ENCODE measurements at regions not wholly inside any gene's neighbourhood (a gene's known extent, or its start where the extent isn't known, plus 50 kb on each side); places are given as distances from the start of the nearest gene placed in this dataset.

GRCh38 chr7:130789436-130789835 is 55.4 kb upstream of the KLF14 start:
- TF ChIP-seq USF1 (IDR thresholded peaks at IDR 0.05) = no peak
- TF ChIP-seq ZBTB7A (IDR thresholded peaks at IDR 0.05; ENCODE audit: low read depth) = no peak
- TF ChIP-seq YY1 (IDR thresholded peaks at IDR 0.05; ENCODE audit: low read depth) = no peak
- no peak for TF ChIP-seq REST (IDR thresholded peaks at IDR 0.05; ENCODE audit: low read depth)

- no peak for TF ChIP-seq USF1 (IDR thresholded peaks at IDR 0.05)
- TF ChIP-seq RAD21 (IDR thresholded peaks at IDR 0.05; ENCODE audit: low read depth) = no peak
- TF ChIP-seq MAX (IDR thresholded peaks at IDR 0.05) = no peak
- TF ChIP-seq EGR1 (IDR thresholded peaks at IDR 0.05) = no peak
- no peak for TF ChIP-seq CEBPB (IDR thresholded peaks at IDR 0.05)
- TF ChIP-seq FOXM1 (IDR thresholded peaks at IDR 0.05; ENCODE audit: borderline replicate concordance, low read depth) = no peak
- TF ChIP-seq TEAD4 (IDR thresholded peaks at IDR 0.05) = no peak
- no peak for TF ChIP-seq ZBTB7A (IDR thresholded peaks at IDR 0.05; ENCODE audit: low read depth)
- no peak for TF ChIP-seq TCF12 (IDR thresholded peaks at IDR 0.05; ENCODE audit: low read depth)
- no peak for TF ChIP-seq CREB1 (IDR thresholded peaks at IDR 0.05; ENCODE audit: low read depth)
- no peak for TF ChIP-seq EP300 (IDR thresholded peaks at IDR 0.05; ENCODE audit: borderline replicate concordance)
- no peak for TF ChIP-seq REST (IDR thresholded peaks at IDR 0.05; ENCODE audit: low read depth)
- no peak for TF ChIP-seq NFIC (IDR thresholded peaks at IDR 0.05)
- TF ChIP-seq YY1 (IDR thresholded peaks at IDR 0.05; ENCODE audit: low read depth) = no peak
- no peak for TF ChIP-seq TAF1 (IDR thresholded peaks at IDR 0.05; ENCODE audit: low read depth)
Observed at GRCh38 chr7:130791746-130792145, 57.7 kb upstream of the KLF14 start.

GRCh38 chr7:130793855-130794618 is 60.0 kb upstream of the KLF14 start:
- TF ChIP-seq FOXM1 (IDR thresholded peaks at IDR 0.05; ENCODE audit: borderline replicate concordance, low read depth) (no peak), CEBPB (IDR thresholded peaks at IDR 0.05) (no peak), MAX (IDR thresholded peaks at IDR 0.05) (no peak), EGR1 (IDR thresholded peaks at IDR 0.05) (no peak), YY1 (IDR thresholded peaks at IDR 0.05; ENCODE audit: low read depth) (no peak), TEAD4 (IDR thresholded peaks at IDR 0.05) (no peak), CREB1 (IDR thresholded peaks at IDR 0.05; ENCODE audit: low read depth) (no peak), TAF1 (IDR thresholded peaks at IDR 0.05; ENCODE audit: low read depth) (no peak), RAD21 (IDR thresholded peaks at IDR 0.05; ENCODE audit: low read depth) (no peak), NFIC (IDR thresholded peaks at IDR 0.05) (no peak), TCF12 (IDR thresholded peaks at IDR 0.05; ENCODE audit: low read depth) (no peak), REST (IDR thresholded peaks at IDR 0.05; ENCODE audit: low read depth) (no peak), EP300 (IDR thresholded peaks at IDR 0.05; ENCODE audit: borderline replicate concordance) (no peak), ZBTB7A (IDR thresholded peaks at IDR 0.05; ENCODE audit: low read depth) (no peak), USF1 (IDR thresholded peaks at IDR 0.05) (no peak)

- TF ChIP-seq CREB1 (IDR thresholded peaks at IDR 0.05; ENCODE audit: low read depth) = no peak
- no peak for TF ChIP-seq TEAD4 (IDR thresholded peaks at IDR 0.05)
- TF ChIP-seq RAD21 (IDR thresholded peaks at IDR 0.05; ENCODE audit: low read depth) = no peak
- no peak for TF ChIP-seq ZBTB7A (IDR thresholded peaks at IDR 0.05; ENCODE audit: low read depth)
- TF ChIP-seq REST (IDR thresholded peaks at IDR 0.05; ENCODE audit: low read depth) = no peak
- no peak for TF ChIP-seq TAF1 (IDR thresholded peaks at IDR 0.05; ENCODE audit: low read depth)
- TF ChIP-seq FOXM1 (IDR thresholded peaks at IDR 0.05; ENCODE audit: borderline replicate concordance, low read depth) = no peak
- no peak for TF ChIP-seq EP300 (IDR thresholded peaks at IDR 0.05; ENCODE audit: borderline replicate concordance)
- TF ChIP-seq YY1 (IDR thresholded peaks at IDR 0.05; ENCODE audit: low read depth) = no peak
- TF ChIP-seq CEBPB (IDR thresholded peaks at IDR 0.05) = no peak
- no peak for TF ChIP-seq NFIC (IDR thresholded peaks at IDR 0.05)
- TF ChIP-seq MAX (IDR thresholded peaks at IDR 0.05) = no peak
- TF ChIP-seq TCF12 (IDR thresholded peaks at IDR 0.05; ENCODE audit: low read depth) = no peak
- no peak for TF ChIP-seq EGR1 (IDR thresholded peaks at IDR 0.05)
- TF ChIP-seq USF1 (IDR thresholded peaks at IDR 0.05) = no peak
Observed at GRCh38 chr7:130794619-130794922, 60.6 kb upstream of the KLF14 start.

Measured in Ishikawa (cell line).